ENCODE measurements at regions not wholly inside any gene's neighbourhood (a gene's known extent, or its start where the extent isn't known, plus 50 kb on each side); places are given as distances from the start of the nearest gene placed in this dataset.

DNA sequence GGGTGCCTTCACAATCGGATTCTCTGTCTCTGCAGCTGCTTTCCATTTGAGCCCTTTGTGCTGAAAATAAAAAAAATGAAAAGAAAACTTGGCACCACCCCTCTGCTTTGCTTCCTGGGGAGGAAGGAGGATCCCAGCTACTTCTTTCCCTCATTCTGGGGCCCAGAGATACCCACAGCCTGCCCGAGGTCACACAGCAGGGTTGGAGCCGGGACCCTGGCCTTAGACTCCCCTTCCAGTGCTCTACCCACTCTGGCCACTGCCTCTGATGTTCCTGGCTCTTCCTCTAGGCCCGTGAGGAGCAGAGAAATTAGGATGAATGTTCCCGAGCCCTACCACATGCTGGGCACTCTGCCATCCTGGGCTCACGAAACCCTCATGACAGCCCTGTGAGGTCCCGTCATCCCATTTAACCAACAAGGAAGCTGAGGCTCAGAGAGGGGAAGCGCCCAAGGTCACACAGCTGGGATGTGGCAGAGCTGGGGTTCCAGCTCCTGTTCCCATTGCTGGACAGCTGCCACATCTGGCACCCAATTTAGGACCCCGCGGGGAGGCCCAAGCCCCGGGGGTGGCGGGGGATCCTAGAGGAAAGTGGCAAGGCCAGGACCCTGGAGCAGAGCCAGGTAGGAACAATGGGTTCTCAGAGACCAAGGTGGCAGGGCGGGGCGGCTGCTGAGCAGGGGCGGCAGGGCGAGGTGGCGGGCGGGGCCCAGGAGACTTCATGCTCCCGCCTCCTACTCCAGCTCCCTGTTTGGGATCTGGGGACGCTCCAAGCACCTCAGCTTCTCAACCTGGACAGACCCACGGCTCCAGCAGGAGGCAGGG lies 76.6 kb downstream of the CEBPB start:
- TF ChIP-seq YY1 (IDR thresholded peaks at IDR 0.05; ENCODE audit: insufficient read depth, insufficient read length) (no peak), SUZ12 (IDR thresholded peaks at IDR 0.05; ENCODE audit: extremely low read depth, insufficient read depth, insufficient read length) (no peak), ZNF274 (IDR thresholded peaks at IDR 0.05; ENCODE audit: low read depth, low read length) (no peak)

Data from NT2/D1 (cell line).